WERI-Rb-1 (cell line): ENCODE measurements at regions not wholly inside any gene's neighbourhood (a gene's known extent, or its start where the extent isn't known, plus 50 kb on each side); places are given as distances from the start of the nearest gene placed in this dataset.

Experiments used
- DNase-seq: peaks from one replicate; pipeline ENCODE4 v3.0.0-alpha.2; 2020
- H3K27ac ChIP-seq: fragments of 250-450 bp; sonication (Bioruptor Pico); 2 replicates; pipeline ENCODE4 v1.5.1; 2020; ENCODE audit warnings: mild to moderate bottlenecking, moderate library complexity
- H3K27me3 ChIP-seq: fragments of 250-450 bp; sonication (Bioruptor Pico); 2 replicates; pipeline ENCODE4 v1.5.1; 2021; ENCODE audit warnings: mild to moderate bottlenecking, low read depth, moderate library complexity; ENCODE audit not compliant: insufficient read depth, severe bottlenecking
- H3K36me3 ChIP-seq: fragments of 250-450 bp; sonication (Bioruptor Pico); 2 replicates; pipeline ENCODE4 v1.5.1; 2020; ENCODE audit warnings: mild to moderate bottlenecking, moderate library complexity
- H3K4me3 ChIP-seq: 2 replicates; pipeline ENCODE4 v1.5.1; 2011; ENCODE audit warnings: low read depth, mild to moderate bottlenecking, control low read depth, low read length
- H3K9me3 ChIP-seq: fragments of 250-450 bp; sonication (Bioruptor Pico); 2 replicates; pipeline ENCODE4 v1.5.1; 2021; ENCODE audit warnings: mild to moderate bottlenecking, moderate library complexity; ENCODE audit not compliant: severe bottlenecking
- TF ChIP-seq, protein P1 (sequence below): IDR thresholded peaks from 2 replicates; pipeline ENCODE4 v1.5.1; 2011; ENCODE audit warnings: low read depth, mild to moderate bottlenecking, control low read depth, inconsistent platforms, low read length

DNA sequence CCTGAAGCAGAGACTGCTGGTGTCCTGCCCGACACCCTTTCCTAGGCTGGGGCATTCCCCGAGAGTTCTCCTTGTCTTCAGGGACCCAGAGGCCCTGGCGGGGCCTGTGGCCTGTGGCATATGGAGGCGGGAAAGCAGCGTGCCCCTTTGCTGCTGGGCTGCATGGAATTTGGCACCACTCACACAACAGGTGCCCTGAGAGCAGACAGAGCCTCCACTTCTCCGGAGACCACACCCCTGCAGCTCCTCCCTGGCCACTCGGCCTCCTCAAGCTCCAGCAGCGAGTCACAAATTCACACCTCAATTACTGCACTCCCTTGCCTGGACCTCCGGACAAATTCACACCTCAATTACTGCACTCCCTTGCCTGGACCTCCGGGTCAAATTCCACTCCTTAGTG, 1375.2 kb downstream of the TBC1D22A start:
- peaks cover 4% of the 10 kb centered on the region for H3K9me3 ChIP-seq
- DNase-seq = no peak
- TF ChIP-seq, protein P1, sequence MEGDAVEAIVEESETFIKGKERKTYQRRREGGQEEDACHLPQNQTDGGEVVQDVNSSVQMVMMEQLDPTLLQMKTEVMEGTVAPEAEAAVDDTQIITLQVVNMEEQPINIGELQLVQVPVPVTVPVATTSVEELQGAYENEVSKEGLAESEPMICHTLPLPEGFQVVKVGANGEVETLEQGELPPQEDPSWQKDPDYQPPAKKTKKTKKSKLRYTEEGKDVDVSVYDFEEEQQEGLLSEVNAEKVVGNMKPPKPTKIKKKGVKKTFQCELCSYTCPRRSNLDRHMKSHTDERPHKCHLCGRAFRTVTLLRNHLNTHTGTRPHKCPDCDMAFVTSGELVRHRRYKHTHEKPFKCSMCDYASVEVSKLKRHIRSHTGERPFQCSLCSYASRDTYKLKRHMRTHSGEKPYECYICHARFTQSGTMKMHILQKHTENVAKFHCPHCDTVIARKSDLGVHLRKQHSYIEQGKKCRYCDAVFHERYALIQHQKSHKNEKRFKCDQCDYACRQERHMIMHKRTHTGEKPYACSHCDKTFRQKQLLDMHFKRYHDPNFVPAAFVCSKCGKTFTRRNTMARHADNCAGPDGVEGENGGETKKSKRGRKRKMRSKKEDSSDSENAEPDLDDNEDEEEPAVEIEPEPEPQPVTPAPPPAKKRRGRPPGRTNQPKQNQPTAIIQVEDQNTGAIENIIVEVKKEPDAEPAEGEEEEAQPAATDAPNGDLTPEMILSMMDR = no peak

DNA sequence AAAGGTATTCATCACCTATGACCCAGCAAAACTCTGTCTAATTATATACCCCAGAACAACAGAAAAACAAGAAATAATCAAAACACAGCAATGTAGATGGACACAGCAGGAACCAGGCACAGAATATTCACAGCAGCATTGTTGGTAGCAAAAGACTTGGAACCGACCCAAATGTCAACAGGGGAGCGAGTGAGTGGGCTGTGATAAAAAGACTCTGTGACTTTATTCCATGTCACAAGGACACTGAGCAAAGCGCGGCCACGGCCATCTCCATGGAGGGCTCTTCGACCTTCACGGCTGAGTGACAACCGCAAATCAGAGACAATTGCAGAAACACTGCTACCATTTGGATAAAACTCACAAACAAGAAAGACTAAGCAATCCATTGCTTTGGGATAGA, 1373.1 kb downstream of the TBC1D22A start:
- H3K36me3 ChIP-seq = no peaks in the 10 kb centered on the region
- H3K27me3 ChIP-seq = no peaks in the 10 kb centered on the region
- no peak overlapping the region for H3K27ac ChIP-seq
- TF ChIP-seq, protein P1 = no peak
- H3K4me3 ChIP-seq = no peak overlapping the region
- H3K9me3 ChIP-seq = peaks cover 4% of the 10 kb centered on the region
- no peak for DNase-seq

More for the DNA sequence above, 1375.2 kb downstream of the TBC1D22A start:
- Histone ChIP-seq H3K36me3 (no peaks in the 10 kb centered on the region), H3K27ac (no peak overlapping the region), H3K4me3 (no peak overlapping the region), H3K27me3 (no peaks in the 10 kb centered on the region)

DNA sequence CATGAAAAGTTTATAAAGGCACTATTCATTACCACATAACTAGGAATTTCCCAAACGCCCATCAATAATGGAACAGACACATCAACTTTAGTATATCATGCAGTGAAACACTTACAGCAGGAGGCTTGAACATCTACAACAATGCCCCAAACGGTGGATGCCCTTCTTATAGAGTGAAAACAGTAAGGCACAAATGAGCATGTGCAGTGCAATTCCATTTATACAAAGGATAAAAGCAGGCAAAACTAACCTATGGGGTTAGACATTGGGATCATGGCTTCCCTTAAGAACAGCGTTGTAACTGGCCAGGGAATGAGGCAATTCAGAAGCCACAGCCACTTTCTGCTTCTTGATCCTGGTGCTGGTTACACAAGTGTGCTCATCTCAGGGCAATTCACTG, 1363.0 kb downstream of the TBC1D22A start:
- TF ChIP-seq, protein P1 = no peak
- Histone ChIP-seq H3K4me3 (no peak overlapping the region), H3K27me3 (no peaks in the 10 kb centered on the region), H3K36me3 (no peaks in the 10 kb centered on the region), H3K27ac (no peak overlapping the region), H3K9me3 (no peaks in the 10 kb centered on the region)
- DNase-seq = no peak

DNA sequence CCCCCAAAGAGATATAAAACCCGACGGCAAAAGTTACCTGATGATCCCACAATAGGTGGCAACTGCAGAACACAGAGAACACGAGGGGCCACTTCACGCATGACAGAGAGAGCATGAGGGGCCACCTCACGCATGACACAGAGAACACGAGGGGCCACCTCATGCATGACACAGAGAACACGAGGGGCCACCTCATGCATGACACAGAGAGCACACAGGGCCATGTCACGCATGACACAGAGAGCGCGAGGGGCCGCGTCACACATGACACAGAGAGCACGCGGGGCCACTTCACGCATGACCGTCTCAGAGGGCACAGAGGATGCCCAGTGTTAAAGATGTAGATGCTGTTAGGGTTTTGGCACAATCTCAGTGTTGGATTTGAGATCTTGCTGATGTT, 1359.5 kb downstream of the TBC1D22A start:
- Histone ChIP-seq H3K36me3 (no peaks in the 10 kb centered on the region), H3K4me3 (no peak overlapping the region), H3K27ac (no peak overlapping the region), H3K27me3 (no peaks in the 10 kb centered on the region), H3K9me3 (no peaks in the 10 kb centered on the region)
- TF ChIP-seq, protein P1 = no peak
- DNase-seq = no peak

DNA sequence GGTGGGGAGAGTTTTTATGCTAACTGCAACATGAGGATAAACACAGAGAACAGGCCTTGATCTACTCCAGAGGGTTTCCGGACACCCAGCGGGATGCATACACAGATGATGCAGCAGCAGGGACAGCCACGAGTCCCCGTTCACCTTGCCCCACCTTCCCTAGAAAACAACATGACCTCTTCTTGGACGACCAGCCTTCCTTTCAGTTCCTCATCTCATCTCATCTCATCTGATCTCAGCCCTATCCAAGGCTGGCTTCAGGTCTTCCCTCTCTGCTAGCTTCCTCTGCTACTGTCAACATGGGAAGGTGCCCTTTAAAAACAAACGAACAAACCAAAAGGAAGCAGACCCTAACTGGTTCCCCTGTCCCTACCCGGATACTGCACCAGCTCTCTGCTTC, 1356.2 kb downstream of the TBC1D22A start:
- H3K9me3 ChIP-seq = no peaks in the 10 kb centered on the region
- DNase-seq = no peak
- H3K27ac ChIP-seq = no peak overlapping the region
- H3K36me3 ChIP-seq = no peaks in the 10 kb centered on the region
- TF ChIP-seq, protein P1 = no peak
- H3K4me3 ChIP-seq = no peak overlapping the region
- H3K27me3 ChIP-seq = no peaks in the 10 kb centered on the region

DNA sequence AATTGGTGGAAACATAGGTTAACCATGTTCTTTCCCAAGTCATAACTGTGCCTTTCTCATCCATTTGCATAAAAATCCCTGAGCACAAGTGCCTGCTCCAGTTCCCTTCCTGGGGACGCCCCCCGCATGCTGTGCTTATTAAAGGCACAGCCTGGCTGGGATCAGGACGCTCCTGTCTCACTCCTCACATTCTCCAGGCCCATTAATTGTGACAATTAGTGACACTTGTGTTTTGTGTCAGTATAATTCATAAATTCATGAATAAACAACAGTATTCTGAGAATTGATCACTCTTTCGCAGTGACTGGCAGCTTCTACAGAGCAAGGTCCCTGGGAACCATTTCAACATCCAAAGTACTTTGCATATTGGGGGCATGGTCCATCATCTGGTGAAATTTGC, 1354.4 kb downstream of the TBC1D22A start:
- TF ChIP-seq, protein P1 = no peak
- Histone ChIP-seq H3K27ac (no peak overlapping the region), H3K4me3 (no peak overlapping the region)

More for the DNA sequence above, 1354.4 kb downstream of the TBC1D22A start:
- Histone ChIP-seq H3K9me3 (peaks cover 3% of the 10 kb centered on the region), H3K27me3 (no peaks in the 10 kb centered on the region), H3K36me3 (no peaks in the 10 kb centered on the region)
- no peak for DNase-seq
